Astrocyte (in vitro differentiated cells and primary cell): ENCODE measurements at regions not wholly inside any gene's neighbourhood (a gene's known extent, or its start where the extent isn't known, plus 50 kb on each side); places are given as distances from the start of the nearest gene placed in this dataset.

Source experiments
- DNase-seq: peaks from one replicate; pipeline ENCODE4 v3.0.0-alpha.2; 2010; ENCODE audit warnings: low read depth
- FAIRE-seq: peaks from 2 replicates; lab custom pipeline; 2011; peaks lifted over from hg19 to GRCh38; lab: Jason Lieb, UNC
- H2AFZ ChIP-seq: 2 replicates; pipeline ENCODE4 v1.6.0; 2012; ENCODE audit warnings: low read depth, low read length, inconsistent platforms
- H3K27ac ChIP-seq: 2 replicates; pipeline ENCODE4 v1.5.1; 2011; ENCODE audit warnings: low read depth, low read length, inconsistent platforms
- H3K27me3 ChIP-seq: 2 replicates; pipeline ENCODE4 v1.6.0; 2011; ENCODE audit warnings: low read length, inconsistent platforms; ENCODE audit not compliant: insufficient read depth
- H3K36me3 ChIP-seq: 2 replicates; pipeline ENCODE4 v1.5.1; 2011; ENCODE audit warnings: low read length, inconsistent platforms; ENCODE audit not compliant: insufficient read depth
- H3K4me1 ChIP-seq: 2 replicates; pipeline ENCODE4 v1.5.1; 2011; ENCODE audit warnings: low read length, inconsistent platforms; ENCODE audit not compliant: insufficient read depth
- H3K4me2 ChIP-seq: 2 replicates; pipeline ENCODE4 v1.6.0; 2012; ENCODE audit warnings: low read length, inconsistent platforms
- H3K4me3 ChIP-seq: 2 replicates; pipeline ENCODE4 v1.5.1; 2011; ENCODE audit warnings: low read depth, mild to moderate bottlenecking, low read length, inconsistent platforms; ENCODE audit not compliant: insufficient read depth
- H3K79me2 ChIP-seq: 2 replicates; pipeline ENCODE4 v1.6.0; 2012; ENCODE audit warnings: mild to moderate bottlenecking, low read length, inconsistent platforms; ENCODE audit not compliant: insufficient read depth
- H3K9ac ChIP-seq: 2 replicates; pipeline ENCODE4 v1.6.0; 2012; ENCODE audit warnings: mild to moderate bottlenecking, low read length, inconsistent platforms
- H3K9me3 ChIP-seq: 2 replicates; pipeline ENCODE4 v1.5.1; 2012; ENCODE audit warnings: low read depth, mild to moderate bottlenecking, low read length, inconsistent platforms; ENCODE audit not compliant: insufficient read depth
- H4K20me1 ChIP-seq: 2 replicates; pipeline ENCODE4 v1.6.0; 2012; ENCODE audit warnings: low read length, inconsistent platforms; ENCODE audit not compliant: insufficient read depth
- H3K27ac Mint-ChIP-seq: one replicate; pipeline ENCODE4 v1.8.0; 2021; ENCODE audit warnings: mild to moderate bottlenecking, mixed read lengths; ENCODE audit not compliant: unreplicated experiment
- H3K27me3 Mint-ChIP-seq: one replicate; pipeline ENCODE4 v1.8.0; 2021; ENCODE audit warnings: low read depth, mixed read lengths; ENCODE audit not compliant: unreplicated experiment
- H3K36me3 Mint-ChIP-seq: one replicate; pipeline ENCODE4 v1.8.0; 2021; ENCODE audit warnings: low read depth, mixed read lengths; ENCODE audit not compliant: unreplicated experiment
- H3K4me1 Mint-ChIP-seq: one replicate; pipeline ENCODE4 v1.8.0; 2021; ENCODE audit warnings: low read depth, mixed read lengths; ENCODE audit not compliant: unreplicated experiment
- H3K4me3 Mint-ChIP-seq: one replicate; pipeline ENCODE4 v1.8.0; 2021; ENCODE audit warnings: mild to moderate bottlenecking, moderate library complexity, mixed read lengths; ENCODE audit not compliant: unreplicated experiment
- H3K9me3 Mint-ChIP-seq: one replicate; pipeline ENCODE4 v1.8.0; 2021; ENCODE audit warnings: mild to moderate bottlenecking, mixed read lengths; ENCODE audit not compliant: unreplicated experiment
- CTCF ChIP-seq: IDR thresholded peaks from 2 replicates; pipeline ENCODE4 v1.5.1; 2011; ENCODE audit warnings: low read depth, mild to moderate bottlenecking, inconsistent platforms, low read length, moderate library complexity; ENCODE audit not compliant: insufficient read depth
- EZH2 ChIP-seq: IDR thresholded peaks from 2 replicates; pipeline ENCODE4 v1.6.1; 2012; ENCODE audit warnings: mild to moderate bottlenecking, low read length, inconsistent platforms; ENCODE audit not compliant: insufficient read depth

DNA sequence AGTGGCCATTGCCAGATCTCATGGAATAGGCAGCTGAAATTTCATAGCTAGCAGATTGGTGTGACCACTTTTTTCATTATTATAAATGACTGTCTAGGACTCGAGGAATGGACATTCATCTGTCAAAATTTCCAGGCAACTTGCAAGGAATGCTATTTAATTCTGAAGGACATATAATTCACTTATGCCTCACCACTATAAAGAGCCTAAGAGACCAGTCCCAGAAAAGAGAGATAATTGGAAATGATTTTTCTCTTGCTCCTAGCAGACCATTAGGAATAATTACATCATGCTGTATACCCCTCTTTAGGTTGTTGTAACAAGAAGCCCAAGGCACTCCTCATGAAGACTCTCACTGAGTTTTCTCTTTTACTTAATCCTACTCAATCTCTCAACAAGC lies 557.4 kb upstream of the RAB6C start:
- Mint-ChIP-seq H3K4me3 (no peak overlapping the region), H3K27ac (no peak overlapping the region), H3K9me3 (peaks cover 3% of the 10 kb centered on the region), H3K4me1 (no peaks in the 10 kb centered on the region), H3K36me3 (no peaks in the 10 kb centered on the region), H3K27me3 (no peaks in the 10 kb centered on the region)
- H3K27ac ChIP-seq = no peak overlapping the region
- DNase-seq = no peak
- no peaks in the 10 kb centered on the region for H3K27me3 ChIP-seq
- H3K4me1 ChIP-seq = no peaks in the 10 kb centered on the region
- H3K9ac ChIP-seq = no peak overlapping the region
- H3K36me3 ChIP-seq = no peaks in the 10 kb centered on the region
- H3K9me3 ChIP-seq = no peaks in the 10 kb centered on the region
- H2AFZ ChIP-seq = no peak overlapping the region
- H4K20me1 ChIP-seq = no peaks in the 10 kb centered on the region
- no peak for FAIRE-seq
- no peak overlapping the region for H3K4me3 ChIP-seq
- H3K4me2 ChIP-seq = no peak overlapping the region
- no peaks in the 10 kb centered on the region for H3K79me2 ChIP-seq
- TF ChIP-seq EZH2 (no peak), CTCF (no peak)

DNA sequence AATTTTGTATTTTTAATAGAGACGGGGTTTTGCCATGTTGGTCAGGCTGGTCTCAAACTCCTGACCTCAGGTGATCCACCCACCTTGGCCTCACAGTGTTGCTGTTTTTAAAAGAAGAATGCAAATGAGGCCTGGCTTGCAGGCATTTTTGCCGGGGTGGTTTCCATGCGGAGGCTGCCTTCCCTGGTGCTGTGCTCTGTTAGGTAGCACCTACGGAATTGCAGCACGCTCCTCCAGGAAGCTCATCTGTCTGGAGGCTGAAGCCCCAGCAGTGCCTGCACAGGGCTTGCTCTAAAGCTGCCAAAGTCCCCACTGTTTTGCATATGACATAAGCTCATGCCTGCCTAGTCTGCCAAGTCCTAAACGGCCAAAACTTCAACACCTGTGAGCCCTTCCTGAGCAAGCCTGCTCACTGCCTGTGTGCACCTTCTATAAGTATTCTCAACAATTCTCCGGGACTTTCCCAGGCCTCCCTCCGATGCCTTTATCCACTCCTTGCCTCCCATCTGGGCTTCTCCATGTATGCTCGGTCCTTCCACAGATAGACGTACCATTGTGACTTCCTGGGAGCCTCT lies 551.3 kb upstream of the RAB6C start:
- Histone ChIP-seq H4K20me1 (no peaks in the 10 kb centered on the region), H3K4me3 (no peak overlapping the region), H3K36me3 (no peaks in the 10 kb centered on the region), H3K4me1 (no peaks in the 10 kb centered on the region), H3K79me2 (no peaks in the 10 kb centered on the region), H2AFZ (no peak overlapping the region), H3K9me3 (peaks cover 6% of the 10 kb centered on the region), H3K27ac (no peak overlapping the region), H3K4me2 (no peak overlapping the region), H3K9ac (no peak overlapping the region), H3K27me3 (no peaks in the 10 kb centered on the region)
- Mint-ChIP-seq H3K4me3 (no peak overlapping the region), H3K4me1 (no peaks in the 10 kb centered on the region), H3K27ac (no peak overlapping the region), H3K36me3 (no peaks in the 10 kb centered on the region), H3K9me3 (no peaks in the 10 kb centered on the region), H3K27me3 (peaks cover 8% of the 10 kb centered on the region)
- TF ChIP-seq EZH2 (no peak), CTCF (no peak)
- FAIRE-seq (no peak), DNase-seq (no peak)

DNA sequence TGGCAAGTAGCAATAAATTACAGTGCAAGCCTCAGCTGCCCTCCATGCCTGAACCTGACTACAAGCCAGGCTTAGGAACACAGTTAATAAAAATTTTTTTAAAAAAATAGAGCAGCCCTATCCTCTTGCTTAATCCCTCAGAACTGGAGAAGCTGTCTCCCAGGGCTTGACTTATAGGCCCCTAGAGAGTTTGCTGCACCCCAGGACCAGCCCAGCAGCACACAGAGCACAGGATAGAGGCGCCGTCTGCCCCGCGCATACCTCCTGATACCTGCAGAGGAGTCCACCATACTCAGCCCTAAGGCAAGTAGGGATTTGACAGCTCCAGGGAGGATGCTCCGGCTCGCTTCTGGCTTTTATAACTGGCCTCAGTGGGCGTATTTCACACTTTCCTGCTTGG lies 548.6 kb upstream of the RAB6C start:
- Mint-ChIP-seq H3K27ac (no peak overlapping the region), H3K36me3 (no peaks in the 10 kb centered on the region), H3K27me3 (peaks cover 15% of the 10 kb centered on the region), H3K9me3 (no peaks in the 10 kb centered on the region), H3K4me3 (no peak overlapping the region), H3K4me1 (no peaks in the 10 kb centered on the region)
- Histone ChIP-seq H4K20me1 (no peaks in the 10 kb centered on the region), H2AFZ (no peak overlapping the region), H3K4me3 (no peak overlapping the region), H3K9me3 (peaks cover 6% of the 10 kb centered on the region), H3K4me1 (no peaks in the 10 kb centered on the region), H3K79me2 (no peaks in the 10 kb centered on the region), H3K36me3 (no peaks in the 10 kb centered on the region), H3K4me2 (no peak overlapping the region), H3K9ac (no peak overlapping the region), H3K27ac (no peak overlapping the region), H3K27me3 (no peaks in the 10 kb centered on the region)
- TF ChIP-seq EZH2 (no peak), CTCF (no peak)
- FAIRE-seq (no peak), DNase-seq (no peak)
